K562 (cell line): ENCODE measurements at regions not wholly inside any gene's neighbourhood (a gene's known extent, or its start where the extent isn't known, plus 50 kb on each side); places are given as distances from the start of the nearest gene placed in this dataset.

Source experiments
- ATAC-seq: fragments of 200-7000 bp; cut with Tn5 transposase; 3 replicates; pipeline ENCODE4 v1.9.1; 2020; ENCODE audit warnings: moderate library complexity
- BruUV-seq: library from RNA; stranded (reverse); fragments of 400-500 nt; replicated peaks from 2 replicates; lab custom pipeline; 2021; lab: Mats Ljungman, UMichigan
- CTCF ChIA-PET: fragments of 300-600 bp; formaldehyde crosslinking; extraction: SDS; loops from one replicate; lab custom pipeline; 2021; ENCODE audit warnings: low intra/inter-chr PET ratio; lab: Yijun Ruan, JAX
- POLR2A ChIA-PET: fragments of 300-600, 350-650 bp; sonication (Branson Sonifier 250); formaldehyde crosslinking; extraction: SDS; loops from one replicate; lab custom pipeline; 2021; ENCODE audit warnings: antibody characterized with exemption, inconsistent platforms; lab: Yijun Ruan, JAX
- DNase-seq, 4 experiments: peaks; one replicate each; pipeline versions ENCODE4 v3.0.0 to v3.0.0-alpha.2; 2011 to 2018; ENCODE audit warnings: low spot score in 3 of 4, mixed read lengths in 3 of 4; ENCODE audit errors: extremely low read depth in 1 of 4
- FAIRE-seq: peaks from 2 replicates; lab custom pipeline; 2011; peaks lifted over from hg19 to GRCh38; lab: Jason Lieb, UNC
- H2AFZ ChIP-seq: 2 replicates; pipeline ENCODE4 v1.6.0; 2011; ENCODE audit warnings: low read depth, low read length, control low read depth, inconsistent platforms
- H3K27ac ChIP-seq: fragments of 200-600 bp; 3 replicates; pipeline ENCODE4 v1.8.0; 2011; ENCODE audit warnings: low read depth, mild to moderate bottlenecking, control low read depth, inconsistent platforms, low read length, moderate library complexity, mixed read lengths; ENCODE audit errors: extremely low read depth
- H3K27me3 ChIP-seq, 2 experiments: fragments of 300-600 bp in 1 of 2; 2 replicates in 1 of 2; 3 replicates in 1 of 2; pipeline versions ENCODE4 v1.6.0 to v1.8.0; 2011; ENCODE audit warnings: inconsistent platforms in 2 of 2, low read length in 2 of 2, mild to moderate bottlenecking in 1 of 2, mixed read lengths in 1 of 2, moderate library complexity in 1 of 2; ENCODE audit not compliant: control insufficient read depth in 2 of 2, insufficient read depth in 2 of 2
- H3K36me3 ChIP-seq: fragments of 300-600 bp; 3 replicates; pipeline ENCODE4 v1.8.0; 2011; ENCODE audit warnings: mild to moderate bottlenecking, low read length, inconsistent platforms; ENCODE audit not compliant: control insufficient read depth, insufficient read depth
- H3K4me1 ChIP-seq, 2 experiments: fragments of 200-600 bp in 1 of 2; replicated peaks in 1 of 2; 2 replicates in 1 of 2; 3 replicates in 1 of 2; pipeline versions ENCODE4 v1.5.1 to v1.8.0; 2011; ENCODE audit warnings: inconsistent platforms in 2 of 2, low read length in 2 of 2, mild to moderate bottlenecking in 1 of 2, mixed read lengths in 1 of 2, moderate library complexity in 1 of 2; ENCODE audit not compliant: control insufficient read depth in 2 of 2, insufficient read depth in 2 of 2
- H3K4me2 ChIP-seq: 2 replicates; pipeline ENCODE4 v1.6.1; 2011; ENCODE audit warnings: low read length, control low read depth, inconsistent platforms, mixed read lengths; ENCODE audit not compliant: insufficient read depth
- H3K4me3 ChIP-seq: fragments of 200-600 bp; sonication (generic), shearing (Covaris generic); 2 replicates; pipeline ENCODE4 v1.5.1; 2016; ENCODE audit warnings: control low read depth, inconsistent platforms
- H3K79me2 ChIP-seq: fragments of 200-600 bp; 3 replicates; pipeline ENCODE4 v1.8.0; 2011; ENCODE audit warnings: low read length, inconsistent platforms; ENCODE audit not compliant: control insufficient read depth, insufficient read depth
- H3K9ac ChIP-seq, 2 experiments: 2 replicates each; pipeline versions ENCODE4 v1.6.0 to v1.6.1; 2011; ENCODE audit warnings: low read depth in 2 of 2, low read length in 2 of 2, control low read depth in 1 of 2, inconsistent platforms in 1 of 2, mild to moderate bottlenecking in 1 of 2, mixed read lengths in 1 of 2; ENCODE audit not compliant: insufficient read depth in 1 of 2
- H3K9me1 ChIP-seq: one replicate; pipeline ENCODE4 v1.6.0; 2011; ENCODE audit warnings: inconsistent platforms, mild to moderate bottlenecking, low read length, moderate library complexity; ENCODE audit not compliant: control insufficient read depth, insufficient read depth
- H3K9me3 ChIP-seq: replicated peaks from 2 replicates; pipeline ENCODE4 v1.5.1; 2011; ENCODE audit warnings: low read depth, low read length, inconsistent platforms; ENCODE audit not compliant: control insufficient read depth, insufficient read depth
- H4K20me1 ChIP-seq: replicated peaks from 2 replicates; pipeline ENCODE4 v1.6.1; 2011; ENCODE audit warnings: low read length, inconsistent platforms, mixed read lengths; ENCODE audit not compliant: control insufficient read depth, insufficient read depth
- BCOR ChIP-seq: fragments of 450-650 bp; IDR thresholded peaks from 2 replicates; pipeline ENCODE4 v1.6.1; 2016
- NFE2 ChIP-seq: IDR thresholded peaks from 2 replicates; pipeline ENCODE4 v1.6.1; 2014; ENCODE audit warnings: antibody characterized with exemption, low read depth
- NFYB ChIP-seq: IDR thresholded peaks from 2 replicates; pipeline ENCODE4 v1.6.1; 2011; ENCODE audit warnings: mild to moderate bottlenecking, moderate library complexity; ENCODE audit not compliant: insufficient read length; ENCODE audit errors: extremely low read depth
- POLR3G ChIP-seq: IDR thresholded peaks from 2 replicates; pipeline ENCODE4 v1.6.1; 2011; ENCODE audit not compliant: insufficient read length, insufficient replicate concordance; ENCODE audit errors: extremely low read depth
- TOE1 ChIP-seq, 2 experiments: fragments of 450-650 bp in 1 of 2; sonication (generic) in 1 of 2; formaldehyde crosslinking in 1 of 2; IDR thresholded peaks; 2 replicates each; pipeline versions ENCODE4 v1.7.1 to v1.8.0; 2016 to 2022; ENCODE audit warnings: borderline replicate concordance in 2 of 2, mild to moderate bottlenecking in 2 of 2, antibody characterized with exemption in 1 of 2, inconsistent platforms in 1 of 2, low read depth in 1 of 2, missing genetic modification reagents in 1 of 2, moderate library complexity in 1 of 2
- WGBS: fragments of 100-300 bp; shearing (Covaris generic); methylation state at CpG from one replicate; pipeline ENCODE4 v1.1.6; 2016; ENCODE audit warnings: low coverage, mixed read lengths; ENCODE audit not compliant: insufficient coverage; ENCODE audit errors: missing lambda C conversion rate; 5-methylcytosine and 5-hydroxymethylcytosine counted together
- in situ Hi-C: fragments of 300-500 bp; cut with MboI; formaldehyde crosslinking; loops from 4 replicates; pipeline ENCODE4 v1.15.0; 2018; ENCODE audit warnings: inconsistent platforms, mixed read lengths
- intact Hi-C: fragments of 100-400 bp; cut with micrococcal nuclease; formaldehyde crosslinking; loops from 2 replicates; pipeline ENCODE4 v1.14.2; 2022
- TF ChIP-seq, protein P1 (sequence below): fragments of 450-650 bp; IDR thresholded peaks from 2 replicates; pipeline ENCODE4 v1.6.1; 2014; ENCODE audit warnings: low read depth, mild to moderate bottlenecking, moderate library complexity, borderline replicate concordance
- TF ChIP-seq, protein P2 (sequence below): fragments of 450-650 bp; IDR thresholded peaks from 2 replicates; pipeline ENCODE4 v1.6.1; 2016; ENCODE audit warnings: antibody characterized with exemption
- TF ChIP-seq, protein P3 (sequence below): sonication (generic); formaldehyde crosslinking; IDR thresholded peaks from 2 replicates; pipeline ENCODE4 v1.8.0; 2022; ENCODE audit warnings: mild to moderate bottlenecking, missing genetic modification reagents
- TF ChIP-seq, protein P4 (sequence below): sonication (generic); formaldehyde crosslinking; IDR thresholded peaks from 2 replicates; pipeline ENCODE4 v1.8.1; 2023; ENCODE audit warnings: mild to moderate bottlenecking, missing genetic modification reagents
- TF ChIP-seq, protein P5 (sequence below): fragments of 250-450 bp; sonication (Bioruptor Pico); IDR thresholded peaks from 2 replicates; pipeline ENCODE4 v1.8.0; 2022; ENCODE audit warnings: moderate library complexity, mild to moderate bottlenecking, inconsistent platforms
- TF ChIP-seq, protein P6 (sequence below), 2 experiments: fragments of 250-450 bp in 1 of 2; fragments of 450-650 bp in 1 of 2; sonication (Bioruptor Pico) in 1 of 2; IDR thresholded peaks; 2 replicates each; pipeline versions ENCODE4 v1.6.1 to v1.8.0; 2016 to 2021; ENCODE audit warnings: mild to moderate bottlenecking in 2 of 2, moderate library complexity in 2 of 2, missing compliant biosample characterization in 1 of 2, missing genetic modification characterization in 1 of 2

DNA sequence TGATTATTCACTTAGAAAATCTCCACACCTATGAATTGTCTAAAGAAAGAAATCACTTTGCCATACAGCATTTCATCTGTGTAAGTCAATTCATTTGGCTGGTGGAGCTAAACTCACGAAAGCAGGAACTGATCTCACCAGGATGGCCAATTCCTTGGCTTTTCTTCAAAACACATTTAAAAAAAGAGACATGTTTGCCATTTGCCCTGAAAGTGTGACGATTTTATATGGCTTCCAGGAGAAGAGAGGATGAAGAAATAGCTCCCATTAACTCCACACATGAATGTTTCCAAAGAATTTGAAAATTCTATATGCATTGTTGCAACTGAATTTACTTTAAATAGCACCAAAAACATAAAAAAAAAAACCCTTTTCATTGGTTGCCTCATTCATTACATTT is 334.7 kb downstream of the DMRT2 start:
- POLR2A ChIA-PET, result no interaction called here

More for the DNA sequence above, 334.7 kb downstream of the DMRT2 start:
- Histone ChIP-seq H3K4me2 (no peak overlapping the region), H3K4me1 (no peaks in the 10 kb centered on the region), H3K27me3 (no peaks in the 10 kb centered on the region), H3K9me1 (no peaks in the 10 kb centered on the region), H3K9me3 (no peaks in the 10 kb centered on the region), H4K20me1 (no peaks in the 10 kb centered on the region), H3K27ac (no peak overlapping the region)
- no peak for DNase-seq
- no peak for FAIRE-seq
- no peak for TF ChIP-seq TOE1 (IDR thresholded peaks at IDR 0.05; ENCODE audit: borderline replicate concordance)
- TF ChIP-seq TOE1 (CRISPR knock-in tag; IDR thresholded peaks at IDR 0.05; ENCODE audit: borderline replicate concordance, low read depth), result no peak
- TF ChIP-seq NFE2, result no peak
- TF ChIP-seq, protein P1, sequence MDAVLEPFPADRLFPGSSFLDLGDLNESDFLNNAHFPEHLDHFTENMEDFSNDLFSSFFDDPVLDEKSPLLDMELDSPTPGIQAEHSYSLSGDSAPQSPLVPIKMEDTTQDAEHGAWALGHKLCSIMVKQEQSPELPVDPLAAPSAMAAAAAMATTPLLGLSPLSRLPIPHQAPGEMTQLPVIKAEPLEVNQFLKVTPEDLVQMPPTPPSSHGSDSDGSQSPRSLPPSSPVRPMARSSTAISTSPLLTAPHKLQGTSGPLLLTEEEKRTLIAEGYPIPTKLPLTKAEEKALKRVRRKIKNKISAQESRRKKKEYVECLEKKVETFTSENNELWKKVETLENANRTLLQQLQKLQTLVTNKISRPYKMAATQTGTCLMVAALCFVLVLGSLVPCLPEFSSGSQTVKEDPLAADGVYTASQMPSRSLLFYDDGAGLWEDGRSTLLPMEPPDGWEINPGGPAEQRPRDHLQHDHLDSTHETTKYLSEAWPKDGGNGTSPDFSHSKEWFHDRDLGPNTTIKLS, result no peak
- TF ChIP-seq, protein P2, sequence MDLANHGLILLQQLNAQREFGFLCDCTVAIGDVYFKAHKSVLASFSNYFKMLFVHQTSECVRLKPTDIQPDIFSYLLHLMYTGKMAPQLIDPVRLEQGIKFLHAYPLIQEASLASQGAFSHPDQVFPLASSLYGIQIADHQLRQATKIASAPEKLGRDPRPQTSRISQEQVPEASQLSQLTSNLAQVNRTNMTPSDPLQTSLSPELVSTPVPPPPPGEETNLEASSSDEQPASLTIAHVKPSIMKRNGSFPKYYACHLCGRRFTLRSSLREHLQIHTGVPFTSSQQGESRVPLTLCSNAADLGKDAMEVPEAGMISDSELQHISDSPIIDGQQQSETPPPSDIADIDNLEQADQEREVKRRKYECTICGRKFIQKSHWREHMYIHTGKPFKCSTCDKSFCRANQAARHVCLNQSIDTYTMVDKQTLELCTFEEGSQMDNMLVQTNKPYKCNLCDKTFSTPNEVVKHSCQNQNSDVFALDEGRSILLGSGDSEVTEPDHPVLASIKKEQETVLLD, result no peak
- TF ChIP-seq, protein P3, sequence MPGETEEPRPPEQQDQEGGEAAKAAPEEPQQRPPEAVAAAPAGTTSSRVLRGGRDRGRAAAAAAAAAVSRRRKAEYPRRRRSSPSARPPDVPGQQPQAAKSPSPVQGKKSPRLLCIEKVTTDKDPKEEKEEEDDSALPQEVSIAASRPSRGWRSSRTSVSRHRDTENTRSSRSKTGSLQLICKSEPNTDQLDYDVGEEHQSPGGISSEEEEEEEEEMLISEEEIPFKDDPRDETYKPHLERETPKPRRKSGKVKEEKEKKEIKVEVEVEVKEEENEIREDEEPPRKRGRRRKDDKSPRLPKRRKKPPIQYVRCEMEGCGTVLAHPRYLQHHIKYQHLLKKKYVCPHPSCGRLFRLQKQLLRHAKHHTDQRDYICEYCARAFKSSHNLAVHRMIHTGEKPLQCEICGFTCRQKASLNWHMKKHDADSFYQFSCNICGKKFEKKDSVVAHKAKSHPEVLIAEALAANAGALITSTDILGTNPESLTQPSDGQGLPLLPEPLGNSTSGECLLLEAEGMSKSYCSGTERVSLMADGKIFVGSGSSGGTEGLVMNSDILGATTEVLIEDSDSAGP (CRISPR knock-in tag), result no peak
- TF ChIP-seq, protein P4, sequence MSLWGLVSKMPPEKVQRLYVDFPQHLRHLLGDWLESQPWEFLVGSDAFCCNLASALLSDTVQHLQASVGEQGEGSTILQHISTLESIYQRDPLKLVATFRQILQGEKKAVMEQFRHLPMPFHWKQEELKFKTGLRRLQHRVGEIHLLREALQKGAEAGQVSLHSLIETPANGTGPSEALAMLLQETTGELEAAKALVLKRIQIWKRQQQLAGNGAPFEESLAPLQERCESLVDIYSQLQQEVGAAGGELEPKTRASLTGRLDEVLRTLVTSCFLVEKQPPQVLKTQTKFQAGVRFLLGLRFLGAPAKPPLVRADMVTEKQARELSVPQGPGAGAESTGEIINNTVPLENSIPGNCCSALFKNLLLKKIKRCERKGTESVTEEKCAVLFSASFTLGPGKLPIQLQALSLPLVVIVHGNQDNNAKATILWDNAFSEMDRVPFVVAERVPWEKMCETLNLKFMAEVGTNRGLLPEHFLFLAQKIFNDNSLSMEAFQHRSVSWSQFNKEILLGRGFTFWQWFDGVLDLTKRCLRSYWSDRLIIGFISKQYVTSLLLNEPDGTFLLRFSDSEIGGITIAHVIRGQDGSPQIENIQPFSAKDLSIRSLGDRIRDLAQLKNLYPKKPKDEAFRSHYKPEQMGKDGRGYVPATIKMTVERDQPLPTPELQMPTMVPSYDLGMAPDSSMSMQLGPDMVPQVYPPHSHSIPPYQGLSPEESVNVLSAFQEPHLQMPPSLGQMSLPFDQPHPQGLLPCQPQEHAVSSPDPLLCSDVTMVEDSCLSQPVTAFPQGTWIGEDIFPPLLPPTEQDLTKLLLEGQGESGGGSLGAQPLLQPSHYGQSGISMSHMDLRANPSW, result no peak
- no peak for TF ChIP-seq POLR3G
- TF ChIP-seq, protein P5, sequence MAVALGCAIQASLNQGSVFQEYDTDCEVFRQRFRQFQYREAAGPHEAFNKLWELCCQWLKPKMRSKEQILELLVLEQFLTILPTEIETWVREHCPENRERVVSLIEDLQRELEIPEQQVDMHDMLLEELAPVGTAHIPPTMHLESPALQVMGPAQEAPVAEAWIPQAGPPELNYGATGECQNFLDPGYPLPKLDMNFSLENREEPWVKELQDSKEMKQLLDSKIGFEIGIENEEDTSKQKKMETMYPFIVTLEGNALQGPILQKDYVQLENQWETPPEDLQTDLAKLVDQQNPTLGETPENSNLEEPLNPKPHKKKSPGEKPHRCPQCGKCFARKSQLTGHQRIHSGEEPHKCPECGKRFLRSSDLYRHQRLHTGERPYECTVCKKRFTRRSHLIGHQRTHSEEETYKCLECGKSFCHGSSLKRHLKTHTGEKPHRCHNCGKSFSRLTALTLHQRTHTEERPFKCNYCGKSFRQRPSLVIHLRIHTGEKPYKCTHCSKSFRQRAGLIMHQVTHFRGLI (CRISPR knock-in tag), result no peak
- TF ChIP-seq, protein P6, sequence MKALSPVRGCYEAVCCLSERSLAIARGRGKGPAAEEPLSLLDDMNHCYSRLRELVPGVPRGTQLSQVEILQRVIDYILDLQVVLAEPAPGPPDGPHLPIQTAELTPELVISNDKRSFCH (CRISPR knock-in tag; IDR thresholded peaks at IDR 0.05), result no peak
- TF ChIP-seq, protein P6 (tag; IDR thresholded peaks at IDR 0.05), result no peak
- no peak for TF ChIP-seq BCOR
- no peak for TF ChIP-seq NFYB
- TF ChIP-seq, all 486 proteins: peak for 0
- in situ Hi-C loops, result no loop called here
- CTCF ChIA-PET, result no interaction called here
- BruUV-seq, result no TSS peak
- intact Hi-C loops, result no loop called here
- Histone ChIP-seq H3K9ac (no peak overlapping the region), H3K79me2 (no peaks in the 10 kb centered on the region), H3K36me3 (no peaks in the 10 kb centered on the region), H3K4me3 (no peak overlapping the region), H2AFZ (no peak overlapping the region)
- WGBS, result 0% methylated on average over 2 of the region's 2 CpGs
- ATAC-seq, result no peak
